ENCODE measurements at regions not wholly inside any gene's neighbourhood (a gene's known extent, or its start where the extent isn't known, plus 50 kb on each side); places are given as distances from the start of the nearest gene placed in this dataset.

DNA sequence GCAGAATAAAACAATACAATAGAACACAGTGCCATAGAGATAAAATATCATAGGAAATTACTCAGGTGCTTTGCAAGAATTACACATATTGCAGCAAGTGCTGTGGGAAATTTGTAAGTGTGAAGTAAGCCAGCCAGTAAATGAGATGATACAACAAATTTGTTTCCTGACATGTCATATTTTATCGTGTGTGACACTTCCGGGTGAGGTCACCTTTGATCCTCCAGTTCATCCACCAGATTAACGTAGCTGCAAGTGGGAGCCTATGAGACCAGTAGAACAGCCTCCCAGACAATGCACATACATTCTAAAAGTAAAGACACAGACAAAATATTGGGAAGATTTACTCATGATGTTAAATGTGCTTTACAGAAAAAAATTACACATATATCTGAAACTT is 72.2 kb downstream of the PRDM9 start:
- TF ChIP-seq, protein P1, sequence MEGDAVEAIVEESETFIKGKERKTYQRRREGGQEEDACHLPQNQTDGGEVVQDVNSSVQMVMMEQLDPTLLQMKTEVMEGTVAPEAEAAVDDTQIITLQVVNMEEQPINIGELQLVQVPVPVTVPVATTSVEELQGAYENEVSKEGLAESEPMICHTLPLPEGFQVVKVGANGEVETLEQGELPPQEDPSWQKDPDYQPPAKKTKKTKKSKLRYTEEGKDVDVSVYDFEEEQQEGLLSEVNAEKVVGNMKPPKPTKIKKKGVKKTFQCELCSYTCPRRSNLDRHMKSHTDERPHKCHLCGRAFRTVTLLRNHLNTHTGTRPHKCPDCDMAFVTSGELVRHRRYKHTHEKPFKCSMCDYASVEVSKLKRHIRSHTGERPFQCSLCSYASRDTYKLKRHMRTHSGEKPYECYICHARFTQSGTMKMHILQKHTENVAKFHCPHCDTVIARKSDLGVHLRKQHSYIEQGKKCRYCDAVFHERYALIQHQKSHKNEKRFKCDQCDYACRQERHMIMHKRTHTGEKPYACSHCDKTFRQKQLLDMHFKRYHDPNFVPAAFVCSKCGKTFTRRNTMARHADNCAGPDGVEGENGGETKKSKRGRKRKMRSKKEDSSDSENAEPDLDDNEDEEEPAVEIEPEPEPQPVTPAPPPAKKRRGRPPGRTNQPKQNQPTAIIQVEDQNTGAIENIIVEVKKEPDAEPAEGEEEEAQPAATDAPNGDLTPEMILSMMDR (IDR thresholded peaks at IDR 0.05) = no peak

DNA sequence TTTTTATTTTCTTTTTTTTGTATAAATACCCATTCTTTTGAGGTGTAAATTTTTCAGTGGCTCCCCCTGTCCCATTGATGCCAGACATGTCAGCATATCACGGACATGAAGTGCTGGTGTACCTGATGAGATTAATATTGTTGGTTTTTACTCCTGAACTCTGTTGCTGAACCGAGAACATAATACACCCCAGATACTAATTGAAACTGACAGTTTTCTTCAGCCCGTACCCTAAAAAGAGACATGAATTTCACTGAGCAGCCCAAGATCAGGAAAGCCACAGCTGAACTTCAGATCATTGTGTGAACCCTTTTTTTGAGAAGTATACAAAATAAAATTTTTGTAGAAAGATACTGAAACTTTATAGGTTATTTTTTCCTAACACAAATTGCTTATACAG is 75.7 kb downstream of the PRDM9 start:
- TF ChIP-seq, protein P1 (IDR thresholded peaks at IDR 0.05) = no peak

DNA sequence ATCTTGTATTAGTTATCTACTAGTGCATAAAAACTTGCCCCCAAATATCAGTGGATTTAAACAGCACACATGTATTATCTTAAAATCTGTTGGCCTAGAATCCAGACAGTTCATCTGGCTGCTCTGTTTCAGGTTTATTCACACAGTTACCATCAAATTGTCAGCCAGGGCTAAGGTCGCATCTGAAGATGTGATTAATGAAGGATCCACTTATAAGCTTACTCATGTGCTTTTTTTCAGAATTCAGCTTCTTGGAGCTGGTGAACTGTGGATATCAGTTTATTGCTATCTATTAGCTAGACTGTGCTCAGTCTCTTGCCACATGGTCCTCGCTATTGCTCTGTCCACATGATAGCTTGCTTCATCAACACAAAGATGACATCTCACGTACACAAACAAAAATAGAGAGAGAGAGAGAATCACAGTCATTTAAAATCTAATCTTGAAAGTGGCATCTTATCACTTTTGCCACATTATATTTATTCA is 81.5 kb downstream of the PRDM9 start:
- TF ChIP-seq, protein P1 (IDR thresholded peaks at IDR 0.05) = no peak

DNA sequence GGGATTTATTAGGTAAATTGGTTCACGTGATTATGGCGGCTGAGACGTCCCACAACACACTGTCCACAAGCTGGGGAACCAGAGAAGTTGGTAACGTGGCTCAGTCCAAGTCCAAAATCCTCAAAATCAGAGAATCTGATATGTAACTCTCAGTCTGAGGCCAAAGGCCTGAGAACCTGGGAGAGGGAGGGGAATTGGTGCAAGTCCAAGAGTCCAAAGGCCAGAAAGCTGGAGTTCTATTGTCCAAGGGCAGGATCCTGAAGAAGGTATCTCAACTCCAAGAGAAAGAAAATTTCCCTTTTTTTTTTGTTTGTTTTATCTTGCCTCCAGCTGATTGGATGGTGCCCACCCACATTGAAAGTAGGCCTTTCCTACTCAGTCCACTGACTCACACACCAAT is 83.8 kb downstream of the PRDM9 start:
- TF ChIP-seq, protein P1 (IDR thresholded peaks at IDR 0.05) = no peak

DNA sequence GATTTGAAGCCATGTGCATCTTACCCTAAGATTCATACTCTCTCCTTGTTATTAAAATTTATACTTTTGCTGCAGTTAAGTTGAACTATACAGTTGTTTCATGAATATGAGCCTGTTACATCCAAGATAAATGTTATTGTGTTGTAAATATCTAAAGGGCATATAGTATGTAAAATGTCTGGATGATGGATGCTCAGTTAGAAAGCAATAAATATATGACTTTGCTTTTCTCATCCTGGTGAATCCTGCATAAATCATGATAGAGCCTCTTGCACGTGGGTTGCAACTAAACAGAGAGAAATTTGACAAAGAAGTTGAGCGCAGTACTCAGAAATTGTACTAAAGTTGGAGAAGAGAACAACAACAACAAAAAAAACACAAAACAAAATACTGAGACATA is 99.5 kb downstream of the PRDM9 start:
- TF ChIP-seq, protein P1 (IDR thresholded peaks at IDR 0.05) = no peak

DNA sequence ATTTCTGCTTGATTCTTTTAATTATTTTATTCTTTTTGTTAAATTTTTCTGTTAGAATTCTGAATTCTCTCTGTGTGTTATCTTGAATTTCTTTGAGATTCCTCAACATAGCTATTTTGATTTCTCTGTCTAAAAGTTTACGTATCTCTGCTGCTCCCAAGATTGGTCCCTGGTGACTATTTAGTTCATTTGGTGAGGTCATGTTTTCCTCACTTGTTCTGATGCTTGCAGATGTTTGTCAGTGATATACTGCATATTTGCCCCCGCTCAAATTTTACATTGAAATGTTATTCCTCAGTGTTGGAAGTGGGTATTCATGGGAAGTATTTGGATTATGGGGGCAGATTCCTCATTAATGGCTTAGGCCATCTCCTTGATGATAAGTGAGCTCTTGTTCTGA is 105.3 kb downstream of the PRDM9 start:
- TF ChIP-seq, protein P1 (IDR thresholded peaks at IDR 0.05) = no peak

DNA sequence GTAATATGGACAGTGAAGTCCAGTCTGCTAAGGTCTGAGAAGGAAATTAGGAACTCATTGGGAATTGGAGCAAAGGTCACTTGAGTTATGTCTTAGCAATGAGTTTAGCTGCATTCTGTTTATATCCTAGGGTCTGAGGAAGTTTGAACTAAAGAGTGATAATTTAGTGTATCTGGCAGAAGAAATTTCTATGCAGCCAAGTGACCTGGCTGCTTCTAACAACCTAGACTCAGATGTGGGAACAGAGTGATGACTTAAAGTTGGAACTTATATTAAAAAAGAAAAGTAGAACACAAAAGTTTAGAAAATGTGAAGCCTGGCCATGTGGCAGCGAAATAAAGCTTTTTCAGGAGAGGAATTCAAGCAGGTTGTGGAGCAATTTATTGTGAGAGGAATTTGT is 106.2 kb downstream of the PRDM9 start:
- TF ChIP-seq, protein P1 (IDR thresholded peaks at IDR 0.05) = no peak

DNA sequence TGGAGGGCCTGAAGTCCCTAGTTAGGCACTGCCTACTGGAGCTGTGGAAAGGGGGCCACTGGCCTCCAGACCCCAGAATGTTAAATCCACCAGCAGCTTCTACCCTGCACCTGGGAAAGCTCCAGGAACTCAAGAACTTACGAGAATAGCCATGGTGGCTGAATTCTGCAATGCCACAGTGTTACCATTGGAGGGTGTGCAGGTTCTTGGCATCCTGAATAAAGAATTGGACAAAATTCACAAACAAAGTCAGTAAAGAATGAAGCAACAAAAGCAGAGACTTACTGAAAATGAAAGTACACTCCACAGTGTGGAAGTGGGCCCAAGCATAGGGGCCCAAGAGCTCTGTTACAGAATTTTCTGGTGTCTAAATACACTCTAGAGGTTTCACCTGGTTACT is 107.0 kb downstream of the PRDM9 start:
- TF ChIP-seq, protein P1 (IDR thresholded peaks at IDR 0.05) = no peak

Data from LNCAP (cell line).